ENCODE measurements at regions not wholly inside any gene's neighbourhood (a gene's known extent, or its start where the extent isn't known, plus 50 kb on each side); places are given as distances from the start of the nearest gene placed in this dataset.

DNA sequence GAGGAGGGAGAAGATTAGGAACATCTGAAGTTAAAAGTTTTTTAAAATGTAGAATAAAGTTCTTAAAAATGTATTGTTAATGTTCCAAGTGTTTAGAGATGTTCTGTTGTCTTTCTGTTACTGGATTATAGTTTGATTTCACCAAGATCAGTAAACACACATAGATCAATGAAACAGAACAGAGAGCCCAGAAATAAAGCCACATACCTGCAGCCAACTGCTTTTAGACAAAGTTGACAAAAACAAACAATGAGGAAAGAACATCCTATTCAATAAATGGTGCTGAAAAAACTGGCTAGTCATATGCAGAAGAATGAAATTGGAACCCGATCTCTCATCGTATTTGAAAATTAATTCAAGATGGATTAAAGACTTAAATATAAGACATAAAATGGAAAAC lies 966.3 kb upstream of the POU3F4 start:
- POLR2A ChIA-PET, result no interaction called here
- Histone ChIP-seq H3K4me1 (ENCODE audit: control insufficient read depth, insufficient read depth, low read length) (no peaks in the 10 kb centered on the region), H3K9me3 (replicated peaks; ENCODE audit: control insufficient read depth, insufficient read depth, low read length) (no peaks in the 10 kb centered on the region), H3K4me2 (ENCODE audit: control insufficient read depth, insufficient read depth) (no peak overlapping the region), H3K27me3 (replicated peaks in 1 of 2; ENCODE audit: control insufficient read depth in 2 of 2, insufficient read depth in 2 of 2, low read length in 1 of 2) (no peaks in the 10 kb centered on the region), H3K4me3 (no peak overlapping the region), H4K20me1 (ENCODE audit: control insufficient read depth, insufficient read depth) (no peaks in the 10 kb centered on the region), H3K27ac (ENCODE audit: control insufficient read depth, insufficient read depth) (no peak overlapping the region), H3K9ac (ENCODE audit: control insufficient read depth, insufficient read depth, low read length) (no peak overlapping the region), H3K36me3 (ENCODE audit: control insufficient read depth in 2 of 2, insufficient read depth in 2 of 2, low read length in 1 of 2) (no peaks in the 10 kb centered on the region), H3K79me2 (ENCODE audit: control insufficient read depth, insufficient read depth, low read length) (no peaks in the 10 kb centered on the region), H2AFZ (ENCODE audit: control insufficient read depth, low read depth, low read length) (no peak overlapping the region)
- DNase-seq (ENCODE audit: low read depth, low spot score) (no peak), ATAC-seq (no peak), FAIRE-seq (no peak)
- WGBS (ENCODE audit: insufficient coverage, insufficient replicate concordance, low lambda C conversion rate, missing lambda C conversion rate), result 93% methylated on average over 2 of the region's 2 CpGs
- RAD21 ChIA-PET (ENCODE audit: unreplicated experiment), result no interaction called here
- SMC1A ChIA-PET (ENCODE audit: uncharacterized antibody, unreplicated experiment), result no interaction called here
- CTCF ChIA-PET, result no interaction called here
- intact Hi-C loops (cut with micrococcal nuclease; ENCODE audit: unreplicated experiment) (no loop called here), in situ Hi-C loops (cut with MboI) (no loop called here)
- BruUV-seq (replicated peaks), result no TSS peak
- TF ChIP-seq NFYA (IDR thresholded peaks at IDR 0.05; ENCODE audit: borderline replicate concordance, low read depth, low read length) (no peak), SREBF2 (IDR thresholded peaks at IDR 0.05; ENCODE audit: low read length) (no peak), WRNIP1 (IDR thresholded peaks at IDR 0.05; ENCODE audit: borderline replicate concordance, low read depth, low read length) (no peak), POLR2AphosphoS5 (IDR thresholded peaks at IDR 0.05; ENCODE audit: low read length) (no peak), SRF (IDR thresholded peaks at IDR 0.05; ENCODE audit: low read depth in 2 of 2, low read length in 2 of 2) (no peak), MEF2A (IDR thresholded peaks at IDR 0.05; ENCODE audit: insufficient read depth, low read depth, low read length) (no peak), CEBPB (IDR thresholded peaks at IDR 0.05; ENCODE audit: borderline replicate concordance in 1 of 2, low read depth in 2 of 2, low read length in 2 of 2) (no peak), RB1 (IDR thresholded peaks at IDR 0.05; ENCODE audit: borderline replicate concordance) (no peak), NR2C1 (IDR thresholded peaks at IDR 0.05) (no peak)
- TF ChIP-seq, protein P1, sequence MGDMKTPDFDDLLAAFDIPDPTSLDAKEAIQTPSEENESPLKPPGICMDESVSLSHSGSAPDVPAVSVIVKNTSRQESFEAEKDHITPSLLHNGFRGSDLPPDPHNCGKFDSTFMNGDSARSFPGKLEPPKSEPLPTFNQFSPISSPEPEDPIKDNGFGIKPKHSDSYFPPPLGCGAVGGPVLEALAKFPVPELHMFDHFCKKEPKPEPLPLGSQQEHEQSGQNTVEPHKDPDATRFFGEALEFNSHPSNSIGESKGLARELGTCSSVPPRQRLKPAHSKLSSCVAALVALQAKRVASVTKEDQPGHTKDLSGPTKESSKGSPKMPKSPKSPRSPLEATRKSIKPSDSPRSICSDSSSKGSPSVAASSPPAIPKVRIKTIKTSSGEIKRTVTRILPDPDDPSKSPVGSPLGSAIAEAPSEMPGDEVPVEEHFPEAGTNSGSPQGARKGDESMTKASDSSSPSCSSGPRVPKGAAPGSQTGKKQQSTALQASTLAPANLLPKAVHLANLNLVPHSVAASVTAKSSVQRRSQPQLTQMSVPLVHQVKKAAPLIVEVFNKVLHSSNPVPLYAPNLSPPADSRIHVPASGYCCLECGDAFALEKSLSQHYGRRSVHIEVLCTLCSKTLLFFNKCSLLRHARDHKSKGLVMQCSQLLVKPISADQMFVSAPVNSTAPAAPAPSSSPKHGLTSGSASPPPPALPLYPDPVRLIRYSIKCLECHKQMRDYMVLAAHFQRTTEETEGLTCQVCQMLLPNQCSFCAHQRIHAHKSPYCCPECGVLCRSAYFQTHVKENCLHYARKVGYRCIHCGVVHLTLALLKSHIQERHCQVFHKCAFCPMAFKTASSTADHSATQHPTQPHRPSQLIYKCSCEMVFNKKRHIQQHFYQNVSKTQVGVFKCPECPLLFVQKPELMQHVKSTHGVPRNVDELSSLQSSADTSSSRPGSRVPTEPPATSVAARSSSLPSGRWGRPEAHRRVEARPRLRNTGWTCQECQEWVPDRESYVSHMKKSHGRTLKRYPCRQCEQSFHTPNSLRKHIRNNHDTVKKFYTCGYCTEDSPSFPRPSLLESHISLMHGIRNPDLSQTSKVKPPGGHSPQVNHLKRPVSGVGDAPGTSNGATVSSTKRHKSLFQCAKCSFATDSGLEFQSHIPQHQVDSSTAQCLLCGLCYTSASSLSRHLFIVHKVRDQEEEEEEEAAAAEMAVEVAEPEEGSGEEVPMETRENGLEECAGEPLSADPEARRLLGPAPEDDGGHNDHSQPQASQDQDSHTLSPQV (IDR thresholded peaks at IDR 0.05), result no peak
- TF ChIP-seq, protein P2, sequence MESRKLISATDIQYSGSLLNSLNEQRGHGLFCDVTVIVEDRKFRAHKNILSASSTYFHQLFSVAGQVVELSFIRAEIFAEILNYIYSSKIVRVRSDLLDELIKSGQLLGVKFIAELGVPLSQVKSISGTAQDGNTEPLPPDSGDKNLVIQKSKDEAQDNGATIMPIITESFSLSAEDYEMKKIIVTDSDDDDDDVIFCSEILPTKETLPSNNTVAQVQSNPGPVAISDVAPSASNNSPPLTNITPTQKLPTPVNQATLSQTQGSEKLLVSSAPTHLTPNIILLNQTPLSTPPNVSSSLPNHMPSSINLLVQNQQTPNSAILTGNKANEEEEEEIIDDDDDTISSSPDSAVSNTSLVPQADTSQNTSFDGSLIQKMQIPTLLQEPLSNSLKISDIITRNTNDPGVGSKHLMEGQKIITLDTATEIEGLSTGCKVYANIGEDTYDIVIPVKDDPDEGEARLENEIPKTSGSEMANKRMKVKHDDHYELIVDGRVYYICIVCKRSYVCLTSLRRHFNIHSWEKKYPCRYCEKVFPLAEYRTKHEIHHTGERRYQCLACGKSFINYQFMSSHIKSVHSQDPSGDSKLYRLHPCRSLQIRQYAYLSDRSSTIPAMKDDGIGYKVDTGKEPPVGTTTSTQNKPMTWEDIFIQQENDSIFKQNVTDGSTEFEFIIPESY (IDR thresholded peaks at IDR 0.05), result no peak
- TF ChIP-seq, protein P3, sequence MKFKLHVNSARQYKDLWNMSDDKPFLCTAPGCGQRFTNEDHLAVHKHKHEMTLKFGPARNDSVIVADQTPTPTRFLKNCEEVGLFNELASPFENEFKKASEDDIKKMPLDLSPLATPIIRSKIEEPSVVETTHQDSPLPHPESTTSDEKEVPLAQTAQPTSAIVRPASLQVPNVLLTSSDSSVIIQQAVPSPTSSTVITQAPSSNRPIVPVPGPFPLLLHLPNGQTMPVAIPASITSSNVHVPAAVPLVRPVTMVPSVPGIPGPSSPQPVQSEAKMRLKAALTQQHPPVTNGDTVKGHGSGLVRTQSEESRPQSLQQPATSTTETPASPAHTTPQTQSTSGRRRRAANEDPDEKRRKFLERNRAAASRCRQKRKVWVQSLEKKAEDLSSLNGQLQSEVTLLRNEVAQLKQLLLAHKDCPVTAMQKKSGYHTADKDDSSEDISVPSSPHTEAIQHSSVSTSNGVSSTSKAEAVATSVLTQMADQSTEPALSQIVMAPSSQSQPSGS (IDR thresholded peaks at IDR 0.05; ENCODE audit: low read length), result no peak
- TF ChIP-seq, protein P4, sequence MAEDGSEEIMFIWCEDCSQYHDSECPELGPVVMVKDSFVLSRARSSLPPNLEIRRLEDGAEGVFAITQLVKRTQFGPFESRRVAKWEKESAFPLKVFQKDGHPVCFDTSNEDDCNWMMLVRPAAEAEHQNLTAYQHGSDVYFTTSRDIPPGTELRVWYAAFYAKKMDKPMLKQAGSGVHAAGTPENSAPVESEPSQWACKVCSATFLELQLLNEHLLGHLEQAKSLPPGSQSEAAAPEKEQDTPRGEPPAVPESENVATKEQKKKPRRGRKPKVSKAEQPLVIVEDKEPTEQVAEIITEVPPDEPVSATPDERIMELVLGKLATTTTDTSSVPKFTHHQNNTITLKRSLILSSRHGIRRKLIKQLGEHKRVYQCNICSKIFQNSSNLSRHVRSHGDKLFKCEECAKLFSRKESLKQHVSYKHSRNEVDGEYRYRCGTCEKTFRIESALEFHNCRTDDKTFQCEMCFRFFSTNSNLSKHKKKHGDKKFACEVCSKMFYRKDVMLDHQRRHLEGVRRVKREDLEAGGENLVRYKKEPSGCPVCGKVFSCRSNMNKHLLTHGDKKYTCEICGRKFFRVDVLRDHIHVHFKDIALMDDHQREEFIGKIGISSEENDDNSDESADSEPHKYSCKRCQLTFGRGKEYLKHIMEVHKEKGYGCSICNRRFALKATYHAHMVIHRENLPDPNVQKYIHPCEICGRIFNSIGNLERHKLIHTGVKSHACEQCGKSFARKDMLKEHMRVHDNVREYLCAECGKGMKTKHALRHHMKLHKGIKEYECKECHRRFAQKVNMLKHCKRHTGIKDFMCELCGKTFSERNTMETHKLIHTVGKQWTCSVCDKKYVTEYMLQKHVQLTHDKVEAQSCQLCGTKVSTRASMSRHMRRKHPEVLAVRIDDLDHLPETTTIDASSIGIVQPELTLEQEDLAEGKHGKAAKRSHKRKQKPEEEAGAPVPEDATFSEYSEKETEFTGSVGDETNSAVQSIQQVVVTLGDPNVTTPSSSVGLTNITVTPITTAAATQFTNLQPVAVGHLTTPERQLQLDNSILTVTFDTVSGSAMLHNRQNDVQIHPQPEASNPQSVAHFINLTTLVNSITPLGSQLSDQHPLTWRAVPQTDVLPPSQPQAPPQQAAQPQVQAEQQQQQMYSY (CRISPR knock-in tag; IDR thresholded peaks at IDR 0.05), result no peak
